ENCODE measurements at regions not wholly inside any gene's neighbourhood (a gene's known extent, or its start where the extent isn't known, plus 50 kb on each side); places are given as distances from the start of the nearest gene placed in this dataset.

- ChIA-PET CTCF (no interaction called here), POLR2A (no interaction called here)
- no peak for TF ChIP-seq CTCF (IDR thresholded peaks at IDR 0.05; ENCODE audit: insufficient read depth, low read length, missing control alignments)
- H3K4me3 ChIP-seq (ENCODE audit: low read depth, low read length), result no peak overlapping the region
- no peak for DNase-seq (ENCODE audit: low read depth, low spot score)
Measured at GRCh38 chr16:87199379-87199778, 117.8 kb downstream of the C16orf95 start.

- TF ChIP-seq CTCF (IDR thresholded peaks at IDR 0.05; ENCODE audit: insufficient read depth, low read length, missing control alignments), result no peak
- DNase-seq (ENCODE audit: low read depth, low spot score), result no peak
- ChIA-PET POLR2A (no interaction called here), CTCF (interaction anchor here (1.3 kb wide), 1 partner anchor 26 kb away, joined by 4 read pairs; no protein-coding TSS in a partner anchor)
- H3K4me3 ChIP-seq (ENCODE audit: low read depth, low read length), result no peak overlapping the region
Measured at GRCh38 chr16:87199901-87200300, 117.3 kb downstream of the C16orf95 start.

GRCh38 chr16:87200637-87201036 lies 116.6 kb downstream of the C16orf95 start:
- ChIA-PET POLR2A (no interaction called here), CTCF (interaction anchor here (0.6 to 3.8 kb wide), 5 partner anchors 10 to 138 kb away, joined by 3 to 35 read pairs (median 3); no protein-coding TSS in a partner anchor)
- H3K4me3 ChIP-seq (ENCODE audit: low read depth, low read length), result no peak overlapping the region
- no peak for TF ChIP-seq CTCF (IDR thresholded peaks at IDR 0.05; ENCODE audit: insufficient read depth, low read length, missing control alignments)
- DNase-seq (ENCODE audit: low read depth, low spot score), result no peak

- peak; percentile 93 for DNase-seq (ENCODE audit: low read depth, low spot score)
- H3K4me3 ChIP-seq (ENCODE audit: low read depth, low read length), result no peak overlapping the region
- POLR2A ChIA-PET, result no interaction called here
- no peak for TF ChIP-seq CTCF (IDR thresholded peaks at IDR 0.05; ENCODE audit: insufficient read depth, low read length, missing control alignments)
- CTCF ChIA-PET, result interaction anchor here (0.6 to 3.8 kb wide), 9 partner anchors 7 to 138 kb away, joined by 3 to 35 read pairs (median 6); no protein-coding TSS in a partner anchor
Measured at GRCh38 chr16:87201052-87201451, 116.1 kb downstream of the C16orf95 start.

- TF ChIP-seq CTCF (IDR thresholded peaks at IDR 0.05; ENCODE audit: insufficient read depth, low read length, missing control alignments), result no peak
- ChIA-PET CTCF (interaction anchor here (0.6 to 3.8 kb wide), 9 partner anchors 8 to 885 kb away, joined by 3 to 35 read pairs (median 6); no protein-coding TSS in a partner anchor), POLR2A (no interaction called here)
- no peak for DNase-seq (ENCODE audit: low read depth, low spot score)
- no peak overlapping the region for H3K4me3 ChIP-seq (ENCODE audit: low read depth, low read length)
Measured at GRCh38 chr16:87201790-87202189, 115.4 kb downstream of the C16orf95 start.

GRCh38 chr16:87202346-87202745 lies 114.8 kb downstream of the C16orf95 start:
- ChIA-PET POLR2A (no interaction called here), CTCF (interaction anchor here (0.8 to 3.8 kb wide), 12 partner anchors 9 to 638 kb away, joined by 3 to 35 read pairs (median 5); no protein-coding TSS in a partner anchor)
- H3K4me3 ChIP-seq (ENCODE audit: low read depth, low read length), result no peak overlapping the region
- no peak for DNase-seq (ENCODE audit: low read depth, low spot score)
- no peak for TF ChIP-seq CTCF (IDR thresholded peaks at IDR 0.05; ENCODE audit: insufficient read depth, low read length, missing control alignments)
